ENCODE measurements at regions not wholly inside any gene's neighbourhood (a gene's known extent, or its start where the extent isn't known, plus 50 kb on each side); places are given as distances from the start of the nearest gene placed in this dataset.

DNA sequence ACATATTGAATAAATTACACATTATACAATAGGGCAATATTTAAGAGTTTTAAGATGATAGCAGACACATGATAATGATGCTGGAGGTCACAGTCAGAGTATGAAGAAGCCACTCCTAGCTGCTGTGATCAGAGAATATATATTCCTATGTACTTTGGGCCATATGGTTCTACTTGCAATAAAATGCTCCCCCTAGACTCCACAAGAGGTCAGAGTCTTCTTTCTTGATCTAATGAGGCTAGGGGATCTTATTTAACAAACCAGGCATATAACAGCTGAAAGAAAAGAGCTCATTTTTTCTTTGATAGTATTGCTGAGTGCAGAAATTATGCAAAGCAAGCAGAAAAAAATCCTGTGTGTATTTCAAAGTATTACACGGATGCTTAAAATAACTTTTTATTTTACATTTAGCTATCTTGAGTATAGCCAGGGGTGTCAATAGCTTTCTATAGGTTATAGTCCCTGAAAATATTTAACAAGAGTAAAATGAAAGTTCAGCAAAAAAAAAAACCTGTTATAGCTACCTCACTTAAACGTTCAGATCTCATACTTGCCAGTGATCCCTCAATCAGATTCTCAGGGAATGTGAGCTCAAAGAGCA is 748.7 kb upstream of the CHAC2 start:
- H3K9me3 Mint-ChIP-seq (ENCODE audit: low read depth) = no peaks in the 10 kb centered on the region
- DNase-seq (ENCODE audit: low spot score, unreplicated experiment) = no peak

DNA sequence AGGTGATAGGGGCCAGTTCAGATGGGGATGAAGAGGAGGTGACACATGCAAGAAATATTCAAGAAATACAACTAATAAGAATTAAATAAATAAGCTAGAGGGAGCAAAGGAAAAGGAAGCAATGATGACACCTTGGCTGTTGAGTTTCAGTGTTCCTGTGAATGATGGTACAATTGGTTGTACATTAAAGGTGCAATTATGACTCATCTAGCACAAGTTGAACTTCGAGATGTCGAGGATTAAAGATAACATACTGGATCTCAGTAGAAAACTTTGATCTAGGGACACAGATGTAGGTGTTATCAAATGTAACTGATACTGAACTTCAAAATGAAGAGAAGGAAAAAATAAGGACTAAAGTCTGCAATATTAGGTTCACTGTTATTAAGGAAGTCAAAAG is 760.6 kb upstream of the CHAC2 start:
- TF ChIP-seq, protein P1, sequence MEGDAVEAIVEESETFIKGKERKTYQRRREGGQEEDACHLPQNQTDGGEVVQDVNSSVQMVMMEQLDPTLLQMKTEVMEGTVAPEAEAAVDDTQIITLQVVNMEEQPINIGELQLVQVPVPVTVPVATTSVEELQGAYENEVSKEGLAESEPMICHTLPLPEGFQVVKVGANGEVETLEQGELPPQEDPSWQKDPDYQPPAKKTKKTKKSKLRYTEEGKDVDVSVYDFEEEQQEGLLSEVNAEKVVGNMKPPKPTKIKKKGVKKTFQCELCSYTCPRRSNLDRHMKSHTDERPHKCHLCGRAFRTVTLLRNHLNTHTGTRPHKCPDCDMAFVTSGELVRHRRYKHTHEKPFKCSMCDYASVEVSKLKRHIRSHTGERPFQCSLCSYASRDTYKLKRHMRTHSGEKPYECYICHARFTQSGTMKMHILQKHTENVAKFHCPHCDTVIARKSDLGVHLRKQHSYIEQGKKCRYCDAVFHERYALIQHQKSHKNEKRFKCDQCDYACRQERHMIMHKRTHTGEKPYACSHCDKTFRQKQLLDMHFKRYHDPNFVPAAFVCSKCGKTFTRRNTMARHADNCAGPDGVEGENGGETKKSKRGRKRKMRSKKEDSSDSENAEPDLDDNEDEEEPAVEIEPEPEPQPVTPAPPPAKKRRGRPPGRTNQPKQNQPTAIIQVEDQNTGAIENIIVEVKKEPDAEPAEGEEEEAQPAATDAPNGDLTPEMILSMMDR (IDR thresholded peaks at IDR 0.05; ENCODE audit: unreplicated experiment) = no peak
- H3K36me3 Mint-ChIP-seq (ENCODE audit: insufficient read depth) = no peaks in the 10 kb centered on the region
- peaks cover 7% of the 10 kb centered on the region for H3K4me1 Mint-ChIP-seq (ENCODE audit: low read depth)
- no peak for DNase-seq (ENCODE audit: low spot score, unreplicated experiment)
- H3K4me3 Mint-ChIP-seq (ENCODE audit: low read depth) = no peak overlapping the region
- H3K27ac Mint-ChIP-seq = no peak overlapping the region
- no peaks in the 10 kb centered on the region for H3K27me3 Mint-ChIP-seq
- H3K9me3 Mint-ChIP-seq (ENCODE audit: low read depth) = no peaks in the 10 kb centered on the region

More for the DNA sequence above, 748.7 kb upstream of the CHAC2 start:
- Mint-ChIP-seq H3K36me3 (ENCODE audit: insufficient read depth) (no peaks in the 10 kb centered on the region), H3K4me1 (ENCODE audit: low read depth) (no peaks in the 10 kb centered on the region), H3K27me3 (no peaks in the 10 kb centered on the region), H3K4me3 (ENCODE audit: low read depth) (no peak overlapping the region), H3K27ac (no peak overlapping the region)
- TF ChIP-seq, protein P1 (IDR thresholded peaks at IDR 0.05; ENCODE audit: unreplicated experiment) = peak; percentile 30

DNA sequence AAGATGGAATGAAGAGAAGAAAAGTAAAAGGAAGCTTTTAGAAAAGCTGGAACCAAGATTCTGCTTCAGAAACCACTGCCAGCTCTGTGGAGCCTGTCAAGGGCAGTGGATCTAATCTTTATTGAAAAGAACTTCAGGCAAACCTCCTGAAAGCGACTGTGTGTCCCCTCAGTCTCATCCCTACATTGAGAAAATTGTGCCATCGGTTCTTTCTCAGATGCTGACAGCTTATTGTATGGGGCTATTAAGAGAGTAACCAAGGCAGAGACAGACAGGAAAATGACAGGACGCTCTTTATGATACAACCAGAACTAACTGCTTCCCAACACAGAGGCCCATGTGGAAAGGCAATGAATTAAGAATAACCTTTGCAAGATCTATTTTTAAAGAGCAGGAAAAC is 763.2 kb upstream of the CHAC2 start:
- Mint-ChIP-seq H3K9me3 (ENCODE audit: low read depth) (no peaks in the 10 kb centered on the region), H3K36me3 (ENCODE audit: insufficient read depth) (no peaks in the 10 kb centered on the region), H3K27ac (no peak overlapping the region), H3K4me3 (ENCODE audit: low read depth) (no peak overlapping the region), H3K4me1 (ENCODE audit: low read depth) (peaks cover 12% of the 10 kb centered on the region), H3K27me3 (no peaks in the 10 kb centered on the region)
- no peak for DNase-seq (ENCODE audit: low spot score, unreplicated experiment)
- TF ChIP-seq, protein P1 (IDR thresholded peaks at IDR 0.05; ENCODE audit: unreplicated experiment) = no peak

DNA sequence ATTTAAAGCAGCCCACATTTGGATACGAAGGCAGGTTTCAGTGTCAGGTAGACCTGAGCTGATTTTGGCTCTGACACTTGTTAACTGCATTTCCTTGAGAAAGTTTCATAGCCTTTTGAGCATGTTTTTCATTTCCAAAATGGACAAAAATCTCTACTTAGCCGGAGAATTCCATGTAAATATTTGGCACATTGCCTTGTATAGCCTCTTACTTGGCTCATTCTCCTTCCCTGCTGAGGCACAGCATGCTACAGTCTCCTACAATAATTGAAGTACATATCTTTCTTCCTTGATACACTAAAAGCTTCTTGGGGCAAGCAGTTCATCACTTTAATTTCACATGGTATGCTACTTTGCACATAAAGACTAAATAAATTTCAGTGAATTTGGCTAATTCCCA is 772.2 kb upstream of the CHAC2 start:
- no peaks in the 10 kb centered on the region for H3K27me3 Mint-ChIP-seq
- no peak overlapping the region for H3K4me3 Mint-ChIP-seq (ENCODE audit: low read depth)

DNA sequence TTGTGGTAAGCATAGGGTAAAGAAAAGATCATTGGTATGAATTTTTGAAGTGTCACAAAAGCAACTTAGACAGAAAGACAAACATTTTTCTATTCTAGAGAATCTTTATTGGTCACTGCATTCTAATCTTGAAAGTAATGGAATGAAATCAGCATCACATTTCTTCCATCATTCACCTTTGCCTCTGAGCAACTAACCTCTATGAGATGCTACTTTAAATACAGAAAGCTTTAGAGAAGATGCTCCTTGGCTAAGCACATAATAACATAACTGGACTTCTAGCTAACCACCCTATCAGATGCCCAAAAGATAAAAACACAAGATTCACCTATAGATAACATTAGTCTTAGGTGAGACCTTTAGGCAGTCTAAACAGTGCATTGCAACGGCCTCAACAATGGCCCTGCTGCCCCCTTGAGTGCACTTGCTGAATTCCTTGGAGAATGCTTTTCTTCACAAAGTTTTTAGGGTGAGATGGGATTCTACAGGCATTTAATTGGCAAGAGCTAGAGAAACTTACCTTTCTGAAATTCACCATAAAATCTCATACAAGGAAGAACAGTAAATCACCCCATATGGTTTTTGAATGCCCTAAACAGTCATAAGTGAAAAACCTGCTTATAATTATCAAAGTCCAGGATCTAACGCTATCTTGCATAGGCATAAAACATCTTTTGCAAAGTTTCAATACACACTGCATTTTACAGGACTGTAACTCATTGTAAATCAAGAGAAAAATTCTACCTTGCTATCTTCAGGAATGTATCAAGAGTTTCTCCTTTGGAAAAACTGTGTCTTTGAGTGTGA is 791.3 kb upstream of the CHAC2 start:
- Mint-ChIP-seq H3K27me3 (no peaks in the 10 kb centered on the region), H3K4me3 (ENCODE audit: low read depth) (no peak overlapping the region), H3K4me1 (ENCODE audit: low read depth) (no peaks in the 10 kb centered on the region), H3K27ac (no peak overlapping the region), H3K36me3 (ENCODE audit: insufficient read depth) (no peaks in the 10 kb centered on the region), H3K9me3 (ENCODE audit: low read depth) (no peaks in the 10 kb centered on the region)
- no peak for DNase-seq (ENCODE audit: low spot score, unreplicated experiment)
- TF ChIP-seq, protein P1 (IDR thresholded peaks at IDR 0.05; ENCODE audit: unreplicated experiment) = peak; percentile 73

More for the DNA sequence above, 772.2 kb upstream of the CHAC2 start:
- no peak overlapping the region for H3K27ac Mint-ChIP-seq
- TF ChIP-seq, protein P1 (IDR thresholded peaks at IDR 0.05; ENCODE audit: unreplicated experiment) = no peak
- H3K9me3 Mint-ChIP-seq (ENCODE audit: low read depth) = peaks cover 12% of the 10 kb centered on the region
- no peaks in the 10 kb centered on the region for H3K4me1 Mint-ChIP-seq (ENCODE audit: low read depth)
- no peak for DNase-seq (ENCODE audit: low spot score, unreplicated experiment)
- no peaks in the 10 kb centered on the region for H3K36me3 Mint-ChIP-seq (ENCODE audit: insufficient read depth)

Measured in progenitor cell of endocrine pancreas (in vitro differentiated cells).